HUES64 (cell line): ENCODE measurements at regions not wholly inside any gene's neighbourhood (a gene's known extent, or its start where the extent isn't known, plus 50 kb on each side); places are given as distances from the start of the nearest gene placed in this dataset.

Source experiments
- H3K27ac ChIP-seq: 2 replicates; pipeline ENCODE4 v1.7.0; 2013; ENCODE audit warnings: low read depth, low read length, inconsistent platforms
- H3K27me3 ChIP-seq: 2 replicates; pipeline ENCODE4 v1.6.1; 2013; ENCODE audit warnings: mild to moderate bottlenecking, low read length; ENCODE audit not compliant: insufficient read depth
- H3K36me3 ChIP-seq: 2 replicates; pipeline ENCODE4 v1.6.1; 2013; ENCODE audit warnings: mild to moderate bottlenecking, low read length; ENCODE audit not compliant: insufficient read depth
- H3K4me1 ChIP-seq: 2 replicates; pipeline ENCODE4 v1.6.1; 2013; ENCODE audit warnings: mild to moderate bottlenecking, low read length, moderate library complexity; ENCODE audit not compliant: insufficient read depth
- H3K4me3 ChIP-seq: 2 replicates; pipeline ENCODE4 v1.5.1; 2013; ENCODE audit warnings: mild to moderate bottlenecking, low read length, moderate library complexity
- H3K9ac ChIP-seq: 2 replicates; pipeline ENCODE4 v1.6.1; 2013; ENCODE audit warnings: mild to moderate bottlenecking, low read depth, low read length
- H3K9me3 ChIP-seq: 2 replicates; pipeline ENCODE4 v1.6.1; 2013; ENCODE audit warnings: low read depth, low read length; ENCODE audit not compliant: insufficient read depth
- WGBS: fragments of 150-250, 120-280 bp; methylation state at CpG from one replicate; pipeline ENCODE4 v1.1.7; 2013; ENCODE audit warnings: missing lambda C conversion rate; 5-methylcytosine and 5-hydroxymethylcytosine counted together

GRCh38 chr13:33448889-33449288 lies 163.3 kb upstream of the STARD13 start:
- H3K36me3 ChIP-seq = no peaks in the 10 kb centered on the region

GRCh38 chr13:33450956-33451709 lies 165.6 kb upstream of the STARD13 start:
- Histone ChIP-seq H3K9me3 (no peaks in the 10 kb centered on the region), H3K4me1 (no peaks in the 10 kb centered on the region), H3K27me3 (no peaks in the 10 kb centered on the region), H3K27ac (no peak overlapping the region), H3K9ac (no peak overlapping the region), H3K36me3 (no peaks in the 10 kb centered on the region), H3K4me3 (no peak overlapping the region)
- 90% methylated on average over 6 of the region's 6 CpGs for WGBS

More at GRCh38 chr13:33448889-33449288, 163.3 kb upstream of the STARD13 start:
- no CpG with 5 or more reads among the region's 1 CpG for WGBS
- Histone ChIP-seq H3K27me3 (no peaks in the 10 kb centered on the region), H3K4me1 (no peaks in the 10 kb centered on the region), H3K9ac (no peak overlapping the region), H3K27ac (no peak overlapping the region), H3K4me3 (no peak overlapping the region), H3K9me3 (no peaks in the 10 kb centered on the region)

GRCh38 chr13:33452873-33453517 lies 167.4 kb upstream of the STARD13 start:
- H3K27me3 ChIP-seq = no peaks in the 10 kb centered on the region
- WGBS = 100% methylated on average over 2 of the region's 2 CpGs
- H3K27ac ChIP-seq = no peak overlapping the region
- H3K4me3 ChIP-seq = no peak overlapping the region
- no peak overlapping the region for H3K9ac ChIP-seq
- H3K9me3 ChIP-seq = no peaks in the 10 kb centered on the region
- no peaks in the 10 kb centered on the region for H3K4me1 ChIP-seq
- no peaks in the 10 kb centered on the region for H3K36me3 ChIP-seq

GRCh38 chr13:33453936-33454335 lies 168.4 kb upstream of the STARD13 start:
- H3K9ac ChIP-seq = no peak overlapping the region
- WGBS = 95% methylated on average over 2 of the region's 2 CpGs
- no peak overlapping the region for H3K27ac ChIP-seq
- no peaks in the 10 kb centered on the region for H3K36me3 ChIP-seq
- H3K4me1 ChIP-seq = no peaks in the 10 kb centered on the region
- H3K27me3 ChIP-seq = no peaks in the 10 kb centered on the region
- no peak overlapping the region for H3K4me3 ChIP-seq
- no peaks in the 10 kb centered on the region for H3K9me3 ChIP-seq

GRCh38 chr13:33454844-33455705 lies 169.5 kb upstream of the STARD13 start:
- H3K9ac ChIP-seq = no peak overlapping the region

GRCh38 chr13:33459702-33460101 lies 174.1 kb upstream of the STARD13 start:
- Histone ChIP-seq H3K9me3 (no peaks in the 10 kb centered on the region), H3K4me3 (no peak overlapping the region), H3K36me3 (no peaks in the 10 kb centered on the region), H3K27ac (no peak overlapping the region), H3K27me3 (no peaks in the 10 kb centered on the region), H3K4me1 (no peaks in the 10 kb centered on the region), H3K9ac (no peak overlapping the region)
- WGBS = 80% methylated on average over 1 of the region's 1 CpG

More at GRCh38 chr13:33454844-33455705, 169.5 kb upstream of the STARD13 start:
- Histone ChIP-seq H3K36me3 (no peaks in the 10 kb centered on the region), H3K9me3 (no peaks in the 10 kb centered on the region), H3K27me3 (no peaks in the 10 kb centered on the region), H3K4me1 (no peaks in the 10 kb centered on the region), H3K27ac (no peak overlapping the region), H3K4me3 (no peak overlapping the region)
- WGBS = 98% methylated on average over 4 of the region's 5 CpGs

GRCh38 chr13:33462109-33462508 lies 176.6 kb upstream of the STARD13 start:
- H3K9ac ChIP-seq = no peak overlapping the region
- no peaks in the 10 kb centered on the region for H3K27me3 ChIP-seq
- no peaks in the 10 kb centered on the region for H3K36me3 ChIP-seq
- H3K4me3 ChIP-seq = no peak overlapping the region
- 90% methylated on average over 4 of the region's 4 CpGs for WGBS
- no peaks in the 10 kb centered on the region for H3K9me3 ChIP-seq
- H3K4me1 ChIP-seq = no peaks in the 10 kb centered on the region
- H3K27ac ChIP-seq = no peak overlapping the region

- Histone ChIP-seq H3K27me3 (no peaks in the 10 kb centered on the region), H3K9me3 (no peaks in the 10 kb centered on the region), H3K9ac (no peak overlapping the region), H3K4me1 (no peaks in the 10 kb centered on the region), H3K27ac (no peak overlapping the region), H3K4me3 (no peak overlapping the region), H3K36me3 (no peaks in the 10 kb centered on the region)
- WGBS = 81% methylated on average over 2 of the region's 2 CpGs
Observed at GRCh38 chr13:33464345-33464744, 178.8 kb upstream of the STARD13 start.

GRCh38 chr13:33466262-33466661 lies 180.7 kb upstream of the STARD13 start:
- H3K27ac ChIP-seq = no peak overlapping the region
- H3K27me3 ChIP-seq = no peaks in the 10 kb centered on the region
- H3K4me1 ChIP-seq = peaks cover 4% of the 10 kb centered on the region; the same call in 1 of the 2 replicates
- H3K9me3 ChIP-seq = no peaks in the 10 kb centered on the region
- 100% methylated on average over 1 of the region's 2 CpGs for WGBS
- H3K9ac ChIP-seq = no peak overlapping the region
- H3K36me3 ChIP-seq = no peaks in the 10 kb centered on the region
- no peak overlapping the region for H3K4me3 ChIP-seq

GRCh38 chr13:33467556-33467955 lies 182.0 kb upstream of the STARD13 start:
- H3K9me3 ChIP-seq = no peaks in the 10 kb centered on the region
- H3K9ac ChIP-seq = no peak overlapping the region
- H3K4me1 ChIP-seq = peaks cover 6% of the 10 kb centered on the region; the same call in 1 of the 2 replicates
- no peaks in the 10 kb centered on the region for H3K27me3 ChIP-seq
- no peak overlapping the region for H3K4me3 ChIP-seq
- H3K36me3 ChIP-seq = no peaks in the 10 kb centered on the region
- 98% methylated on average over 2 of the region's 3 CpGs for WGBS
- no peak overlapping the region for H3K27ac ChIP-seq

GRCh38 chr13:33471204-33471603 lies 185.6 kb upstream of the STARD13 start:
- Histone ChIP-seq H3K4me1 (peaks cover 6% of the 10 kb centered on the region; the same call in 1 of the 2 replicates), H3K9ac (no peak overlapping the region), H3K9me3 (no peaks in the 10 kb centered on the region), H3K36me3 (no peaks in the 10 kb centered on the region), H3K27me3 (no peaks in the 10 kb centered on the region), H3K27ac (no peak overlapping the region; the same call in 1 of the 2 replicates), H3K4me3 (no peak overlapping the region)
